ENCODE measurements at regions not wholly inside any gene's neighbourhood (a gene's known extent, or its start where the extent isn't known, plus 50 kb on each side); places are given as distances from the start of the nearest gene placed in this dataset.
"Not testable (repeated sequence)": the region's sequence is repeated elsewhere in the genome, so short reads cannot be mapped to it uniquely, and the experiment has no call there.

DNA sequence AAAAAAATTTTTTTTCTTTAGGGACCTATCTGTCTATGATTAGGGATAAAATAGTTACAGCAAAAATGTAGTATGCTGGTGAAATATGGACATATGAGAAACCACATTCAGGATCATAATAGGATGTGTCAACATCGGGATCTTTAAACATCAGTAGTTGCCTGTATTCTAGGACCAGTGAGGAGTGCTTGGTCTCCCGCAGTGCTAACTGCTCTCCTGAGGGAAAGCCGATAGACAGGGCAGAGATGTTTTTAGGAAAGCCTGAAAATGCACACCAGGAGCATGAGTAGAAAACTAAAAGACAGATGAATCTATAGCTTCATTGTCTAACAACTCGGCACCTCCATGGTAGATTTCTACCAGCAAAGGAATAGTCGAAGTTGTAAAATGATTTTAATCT is 178.1 kb upstream of the SMIM31 start:
- DNase-seq (ENCODE audit: low spot score), result no peak

GRCh38 chr4:164579270-164579942 is 174.5 kb upstream of the SMIM31 start:
- no peak for DNase-seq (ENCODE audit: low spot score)

DNA sequence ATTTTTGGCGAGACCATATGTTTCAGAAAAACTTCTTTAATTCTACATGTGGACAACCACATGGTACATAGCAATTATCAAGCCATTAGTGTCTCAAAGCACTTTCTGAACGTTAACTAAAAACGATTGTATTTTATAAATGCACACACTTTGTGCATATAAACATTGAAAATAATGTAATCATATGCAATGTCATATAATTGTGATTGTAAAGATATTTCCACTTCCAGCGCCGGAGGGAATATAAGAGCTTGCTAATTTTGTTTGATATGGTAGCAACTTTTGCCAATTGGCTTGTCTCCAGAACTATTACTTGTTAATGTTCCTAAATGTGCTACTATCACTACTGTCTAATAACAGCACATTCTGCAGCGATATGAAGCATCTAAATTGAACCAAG is 162.3 kb upstream of the SMIM31 start:
- DNase-seq (ENCODE audit: low spot score), result no peak

DNA sequence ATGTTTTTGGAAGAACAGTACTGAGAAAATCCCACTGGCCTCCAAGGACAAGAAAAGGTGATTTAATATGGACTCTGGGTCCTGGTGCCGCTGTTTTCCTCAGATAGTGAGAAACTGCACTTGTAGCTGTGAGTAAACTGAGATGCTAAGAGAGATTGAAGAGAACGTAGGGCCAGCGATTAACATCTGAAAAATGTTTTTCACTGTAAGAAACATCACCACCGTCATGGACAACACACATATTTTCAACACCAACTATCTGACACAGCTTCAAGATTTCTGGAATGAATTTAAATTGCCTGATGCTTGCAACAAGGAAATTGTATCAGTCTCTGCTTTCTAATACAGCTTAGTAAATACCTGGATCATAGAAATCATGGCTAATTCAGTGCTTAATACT is 158.2 kb upstream of the SMIM31 start:
- no peak for DNase-seq (ENCODE audit: low spot score)

DNA sequence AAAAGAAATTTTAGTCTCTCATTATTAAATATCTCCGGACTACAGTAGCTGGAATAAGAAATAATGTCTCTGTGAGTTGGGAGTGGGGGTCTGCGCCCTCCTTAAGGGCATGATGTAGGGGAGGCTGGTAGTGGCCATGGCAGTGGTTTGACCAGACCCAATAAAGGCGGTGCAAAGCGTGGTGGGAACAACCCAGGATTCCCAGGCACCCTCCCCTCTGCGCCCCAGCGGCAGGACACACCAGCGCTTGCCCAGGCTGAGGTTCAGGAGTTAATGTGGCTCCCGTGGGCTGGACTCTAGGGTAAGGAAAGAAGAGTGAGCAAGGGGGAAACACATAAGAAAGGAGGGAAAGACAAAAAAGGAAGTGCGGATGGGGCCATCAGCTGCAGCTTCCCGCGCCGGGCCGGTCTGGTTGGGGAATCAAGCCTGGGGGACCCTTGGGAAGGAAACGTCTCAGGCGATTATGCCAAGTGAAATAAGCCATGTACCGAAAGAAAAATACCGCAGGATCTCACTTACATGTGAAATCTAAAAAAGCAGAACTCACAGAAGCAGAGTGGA is 157.5 kb upstream of the SMIM31 start:
- DNase-seq (ENCODE audit: low spot score), result no peak

- DNase-seq (ENCODE audit: low spot score), result no peak
Measured at GRCh38 chr4:164596927-164597326, 157.0 kb upstream of the SMIM31 start.

- DNase-seq (ENCODE audit: low spot score), result no peak
Measured at GRCh38 chr4:164601653-164602052, 152.3 kb upstream of the SMIM31 start.

GRCh38 chr4:164605791-164606190 is 148.1 kb upstream of the SMIM31 start:
- not testable (repeated sequence) for DNase-seq (ENCODE audit: low spot score)

DNA sequence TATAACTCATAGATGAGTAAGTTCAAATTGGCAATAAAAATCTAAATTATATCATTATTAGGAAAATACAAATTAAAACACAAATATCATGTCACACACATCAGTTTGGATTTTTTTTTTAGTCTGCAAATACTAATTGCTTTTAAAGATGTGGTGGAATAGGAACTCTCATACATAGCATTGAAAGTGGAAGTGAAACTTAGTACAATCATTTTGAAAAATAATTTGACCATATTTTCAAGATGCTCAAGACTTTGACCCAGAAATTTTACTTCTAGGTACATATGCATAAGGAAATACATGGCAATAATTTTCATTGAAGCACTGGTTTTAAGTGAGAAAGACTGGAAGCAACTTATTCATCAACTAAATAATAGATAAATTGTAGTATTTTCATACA is 147.5 kb upstream of the SMIM31 start:
- no peak for DNase-seq (ENCODE audit: low spot score)

DNA sequence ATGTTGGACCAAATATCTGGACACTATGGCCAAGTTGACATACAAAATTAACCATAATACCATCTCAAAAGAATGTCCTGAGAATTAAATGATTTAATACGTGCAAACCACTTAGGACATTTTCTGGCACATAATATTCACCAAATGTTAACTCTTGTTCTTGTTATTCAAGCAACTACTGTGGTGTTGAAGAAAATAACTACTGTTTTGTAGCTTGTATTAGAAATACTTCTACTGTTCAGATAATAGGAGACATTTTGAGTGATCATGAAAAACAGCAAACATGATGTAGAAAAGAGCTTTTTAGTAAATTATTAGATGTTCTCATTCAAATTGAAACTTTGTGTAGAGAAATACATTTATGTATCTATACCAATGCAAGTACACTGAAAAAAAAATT is 140.7 kb upstream of the SMIM31 start:
- no peak for DNase-seq (ENCODE audit: low spot score)

DNA sequence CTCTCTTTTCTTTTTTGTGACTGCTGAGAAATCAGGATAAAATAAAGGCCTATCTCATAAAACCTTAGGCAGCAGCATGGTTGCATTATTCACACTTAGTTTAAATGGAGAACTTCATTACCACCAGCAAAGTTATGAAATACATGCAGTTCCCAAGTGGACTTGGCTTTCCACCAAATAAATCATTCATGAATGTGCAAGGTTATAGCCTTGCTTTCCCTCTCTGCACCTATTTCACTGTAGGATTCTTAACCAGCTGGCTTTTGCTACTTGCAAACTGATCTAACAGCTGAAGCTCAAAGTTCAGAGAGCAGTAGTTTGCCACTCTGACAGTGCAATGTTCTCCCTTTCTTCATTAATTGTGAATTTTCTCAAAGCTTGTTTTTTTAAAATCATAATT is 140.1 kb upstream of the SMIM31 start:
- DNase-seq (ENCODE audit: low spot score), result no peak

DNA sequence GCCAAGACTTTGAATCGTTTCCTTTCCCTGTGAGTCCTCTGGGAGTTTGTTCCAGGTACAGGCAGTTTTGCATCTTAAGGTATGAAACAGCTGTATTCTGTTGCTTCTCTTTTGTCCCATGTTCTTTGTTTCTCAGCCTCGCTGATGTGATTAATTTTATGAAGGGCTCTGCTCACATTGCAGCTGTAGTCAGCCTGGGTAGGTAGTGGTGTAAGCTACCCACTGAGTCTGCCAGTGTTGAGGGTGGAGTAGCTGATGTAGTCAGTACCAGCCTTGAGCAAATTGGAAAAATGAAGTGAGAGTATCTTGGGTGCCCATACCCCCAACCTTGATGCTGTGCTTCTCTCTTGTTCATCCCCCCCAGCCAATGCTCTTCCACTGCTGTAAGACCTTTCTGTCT is 139.6 kb upstream of the SMIM31 start:
- no peak for DNase-seq (ENCODE audit: low spot score)

DNA sequence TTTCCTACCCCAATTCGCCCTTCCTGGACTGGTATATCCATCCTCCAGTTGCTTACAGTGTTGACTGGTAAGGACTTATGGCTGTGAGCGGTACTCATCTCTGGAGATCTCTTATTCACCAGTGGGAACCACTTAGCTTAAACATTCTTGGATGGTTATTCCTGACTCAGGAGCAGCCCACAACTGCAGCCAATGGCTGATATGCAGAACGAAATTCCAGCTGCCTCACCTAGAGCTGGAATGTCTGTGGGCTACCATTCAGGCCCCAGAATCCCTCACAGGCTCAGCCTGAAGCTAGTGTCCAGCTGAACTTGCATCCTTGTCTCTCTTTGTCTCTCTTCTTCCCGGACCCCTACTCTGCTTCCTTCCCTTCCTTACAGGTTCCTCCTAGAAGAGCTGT is 138.9 kb upstream of the SMIM31 start:
- no peak for DNase-seq (ENCODE audit: low spot score)

DNA sequence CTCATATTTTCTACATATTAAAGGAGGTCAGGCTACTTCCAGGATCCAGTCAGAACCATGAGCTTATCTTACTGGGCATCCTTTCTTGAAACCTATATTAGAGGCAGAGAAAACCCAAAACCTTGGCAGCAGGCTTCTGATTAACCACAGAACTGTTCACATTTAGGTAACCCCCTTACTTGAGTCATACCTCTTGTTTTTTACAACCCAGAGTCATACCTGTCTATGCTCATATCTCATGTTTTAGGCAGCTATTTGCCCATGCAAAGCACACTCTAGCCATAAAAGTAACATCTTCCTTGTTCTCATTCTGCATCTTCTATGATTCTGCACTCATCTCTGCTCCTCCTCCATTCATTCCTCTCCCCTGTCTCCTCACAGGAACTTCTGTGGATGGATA is 138.0 kb upstream of the SMIM31 start:
- no peak for DNase-seq (ENCODE audit: low spot score)

DNA sequence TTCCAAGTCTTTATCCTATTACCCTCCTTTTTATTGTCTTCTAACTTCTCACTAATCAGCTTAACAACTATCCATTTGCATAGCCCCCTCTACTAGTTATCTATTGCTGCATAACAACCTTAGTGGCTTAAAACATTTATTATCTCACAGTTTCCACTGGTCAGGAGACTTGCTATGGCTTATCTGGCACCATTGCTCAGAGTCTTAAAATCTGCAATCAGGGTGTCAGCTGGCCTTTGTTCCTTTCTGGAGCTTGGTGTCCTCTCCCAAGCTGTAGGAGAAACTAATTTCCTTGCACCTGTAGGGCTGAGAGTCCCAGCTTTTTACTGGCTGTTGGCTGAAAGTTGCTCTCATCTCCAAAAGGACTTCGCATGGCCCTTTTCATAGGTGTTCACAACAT is 137.0 kb upstream of the SMIM31 start:
- DNase-seq (ENCODE audit: low spot score), result no peak

DNA sequence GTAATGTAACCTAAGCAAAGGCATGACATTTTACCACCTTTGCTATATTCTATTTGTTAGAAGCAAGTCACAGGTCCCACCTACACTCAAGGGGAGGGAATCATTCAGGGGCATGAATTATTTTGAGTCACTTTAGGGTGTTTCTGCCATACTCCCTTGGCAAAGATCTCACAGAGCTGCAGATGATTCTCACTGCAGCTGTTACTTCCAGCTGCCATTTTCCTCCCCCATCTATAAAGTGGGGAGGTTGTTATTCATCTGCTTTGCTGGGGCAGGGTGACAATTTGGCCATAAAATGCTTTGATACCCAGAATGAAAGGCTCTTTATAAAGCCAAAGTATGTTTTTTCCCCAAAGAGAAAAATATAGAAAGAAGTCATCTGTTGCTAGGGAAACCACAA is 136.5 kb upstream of the SMIM31 start:
- no peak for DNase-seq (ENCODE audit: low spot score)

- DNase-seq (ENCODE audit: low spot score), result no peak
Measured at GRCh38 chr4:164617911-164618310, 136.0 kb upstream of the SMIM31 start.

GRCh38 chr4:164621886-164622521 is 131.9 kb upstream of the SMIM31 start:
- no peak for DNase-seq (ENCODE audit: low spot score)

DNA sequence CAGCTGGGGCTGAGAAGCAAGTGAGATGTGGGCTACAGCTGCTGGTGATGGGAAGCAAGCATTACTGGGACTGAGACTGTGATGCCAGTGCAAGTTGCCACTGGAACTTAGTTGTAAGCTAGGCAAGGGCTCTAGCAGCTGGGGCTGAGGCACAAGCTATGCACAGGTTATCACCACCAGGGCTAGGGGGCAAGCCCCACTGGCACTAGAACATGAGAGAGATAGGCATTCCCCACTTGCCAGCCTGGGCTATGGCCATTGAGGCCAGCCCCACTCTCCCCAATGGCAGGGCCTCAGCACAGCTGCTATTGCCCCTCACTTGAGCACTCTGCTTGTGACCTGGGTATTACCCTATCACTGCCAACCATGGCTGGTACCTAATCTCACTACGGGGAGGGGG is 130.8 kb upstream of the SMIM31 start:
- no peak for DNase-seq (ENCODE audit: low spot score)

DNA sequence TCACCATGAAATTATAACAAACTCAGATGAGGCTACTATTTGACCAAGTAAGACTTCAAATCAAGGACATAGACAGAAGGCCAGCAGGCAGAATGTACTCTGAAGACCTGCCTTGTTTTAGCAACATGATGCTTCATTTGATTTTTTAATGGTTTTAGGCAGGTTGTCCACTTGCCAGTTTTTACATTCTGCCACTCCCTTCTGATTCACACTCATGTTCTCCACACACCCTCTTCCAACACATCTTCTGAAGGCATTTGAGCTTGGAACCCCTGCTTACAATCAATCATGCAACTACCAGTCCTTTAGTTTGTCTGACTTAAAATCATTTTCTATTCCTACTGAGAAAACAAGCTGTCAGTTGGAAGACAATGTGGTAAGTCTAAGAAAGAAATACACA is 114.9 kb upstream of the SMIM31 start:
- DNase-seq (ENCODE audit: low spot score), result no peak

DNA sequence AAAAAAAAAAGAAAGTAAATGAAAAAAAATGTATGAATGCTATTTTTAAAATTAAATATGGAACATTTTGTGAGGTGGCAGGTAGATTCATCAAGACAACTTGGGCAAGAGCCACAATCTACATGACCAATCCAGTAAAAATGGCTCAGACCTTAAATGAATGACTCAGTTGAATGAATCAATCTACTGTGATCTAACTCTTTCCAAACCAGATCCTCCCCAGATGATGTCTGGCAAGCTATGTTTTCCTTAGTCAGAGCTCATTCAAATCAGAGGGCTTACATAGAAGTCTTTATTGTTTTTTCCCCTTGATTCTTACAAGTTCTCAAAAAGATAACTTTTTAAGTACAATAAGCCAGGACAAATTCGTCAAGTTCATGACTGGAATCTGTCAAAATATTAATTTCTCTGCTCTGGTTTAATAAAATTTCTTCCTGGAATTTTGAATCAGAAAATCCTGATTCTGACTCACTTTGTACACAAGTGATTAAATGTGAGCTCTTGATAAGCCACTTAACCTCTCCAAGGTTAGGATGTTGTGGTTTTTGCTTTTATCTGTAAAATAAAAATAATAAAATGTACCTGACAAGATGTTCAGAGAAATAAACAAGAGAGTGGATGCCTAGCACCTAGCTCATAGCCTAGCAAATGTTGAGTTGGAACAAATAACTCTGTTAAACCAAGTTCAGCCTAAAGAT is 105.6 kb upstream of the SMIM31 start:
- peak; percentile 84 for DNase-seq (ENCODE audit: low spot score)

- DNase-seq (ENCODE audit: low spot score), result no peak
Measured at GRCh38 chr4:164648849-164649212, 105.1 kb upstream of the SMIM31 start.

- no peak for DNase-seq (ENCODE audit: low spot score)
Measured at GRCh38 chr4:164659765-164660164, 94.2 kb upstream of the SMIM31 start.
